ENCODE measurements at regions not wholly inside any gene's neighbourhood (a gene's known extent, or its start where the extent isn't known, plus 50 kb on each side); places are given as distances from the start of the nearest gene placed in this dataset.

DNA sequence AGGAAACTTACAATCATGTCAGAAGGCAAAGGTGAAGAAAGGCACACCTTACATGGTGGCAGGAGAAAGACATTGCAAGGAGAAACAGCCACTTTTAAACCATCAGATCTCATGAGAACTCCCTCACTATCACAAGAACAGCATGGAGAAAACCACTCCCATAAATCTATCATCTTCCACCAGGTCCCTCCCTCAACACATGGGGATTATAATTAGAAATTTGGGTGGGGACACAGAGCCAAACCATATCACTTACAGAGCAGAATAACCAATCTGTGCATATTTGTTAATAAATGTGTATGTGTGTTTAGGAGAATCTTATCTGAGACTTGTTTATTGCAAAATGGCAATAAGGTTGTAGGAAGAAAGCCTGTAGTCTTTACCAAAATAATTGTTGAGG is 205.2 kb upstream of the ANO3 start:
- TF ChIP-seq POLR2AphosphoS5 (IDR thresholded peaks at IDR 0.05; ENCODE audit: low read depth, low read length) (no peak), SIN3A (IDR thresholded peaks at IDR 0.05; ENCODE audit: borderline replicate concordance, insufficient read depth, low read depth, low read length) (no peak)
- TF ChIP-seq, protein P1, sequence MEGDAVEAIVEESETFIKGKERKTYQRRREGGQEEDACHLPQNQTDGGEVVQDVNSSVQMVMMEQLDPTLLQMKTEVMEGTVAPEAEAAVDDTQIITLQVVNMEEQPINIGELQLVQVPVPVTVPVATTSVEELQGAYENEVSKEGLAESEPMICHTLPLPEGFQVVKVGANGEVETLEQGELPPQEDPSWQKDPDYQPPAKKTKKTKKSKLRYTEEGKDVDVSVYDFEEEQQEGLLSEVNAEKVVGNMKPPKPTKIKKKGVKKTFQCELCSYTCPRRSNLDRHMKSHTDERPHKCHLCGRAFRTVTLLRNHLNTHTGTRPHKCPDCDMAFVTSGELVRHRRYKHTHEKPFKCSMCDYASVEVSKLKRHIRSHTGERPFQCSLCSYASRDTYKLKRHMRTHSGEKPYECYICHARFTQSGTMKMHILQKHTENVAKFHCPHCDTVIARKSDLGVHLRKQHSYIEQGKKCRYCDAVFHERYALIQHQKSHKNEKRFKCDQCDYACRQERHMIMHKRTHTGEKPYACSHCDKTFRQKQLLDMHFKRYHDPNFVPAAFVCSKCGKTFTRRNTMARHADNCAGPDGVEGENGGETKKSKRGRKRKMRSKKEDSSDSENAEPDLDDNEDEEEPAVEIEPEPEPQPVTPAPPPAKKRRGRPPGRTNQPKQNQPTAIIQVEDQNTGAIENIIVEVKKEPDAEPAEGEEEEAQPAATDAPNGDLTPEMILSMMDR (IDR thresholded peaks at IDR 0.05): no peak
